ENCODE measurements at regions not wholly inside any gene's neighbourhood (a gene's known extent, or its start where the extent isn't known, plus 50 kb on each side); places are given as distances from the start of the nearest gene placed in this dataset.

GRCh38 chr14:99342204-99342603 lies 70.2 kb upstream of the BCL11B start:
- no peak overlapping the region for H3K4me3 ChIP-seq (ENCODE audit: low read depth, low read length)
- no peak for DNase-seq (ENCODE audit: low read depth)
- TF ChIP-seq POLR2A (IDR thresholded peaks at IDR 0.05; ENCODE audit: extremely low read depth, insufficient read length) = no peak
- TF ChIP-seq CTCF (IDR thresholded peaks at IDR 0.05; ENCODE audit: low read depth, low read length) = no peak
- TF ChIP-seq, protein P1, sequence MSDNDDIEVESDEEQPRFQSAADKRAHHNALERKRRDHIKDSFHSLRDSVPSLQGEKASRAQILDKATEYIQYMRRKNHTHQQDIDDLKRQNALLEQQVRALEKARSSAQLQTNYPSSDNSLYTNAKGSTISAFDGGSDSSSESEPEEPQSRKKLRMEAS (IDR thresholded peaks at IDR 0.05; ENCODE audit: low read depth, low read length) = no peak
- TF ChIP-seq MYC (IDR thresholded peaks at IDR 0.05; ENCODE audit: low read depth, low read length) = no peak

GRCh38 chr14:99339551-99339950 lies 67.6 kb upstream of the BCL11B start:
- TF ChIP-seq POLR2A (IDR thresholded peaks at IDR 0.05; ENCODE audit: extremely low read depth, insufficient read length) (no peak), CTCF (IDR thresholded peaks at IDR 0.05; ENCODE audit: low read depth, low read length) (no peak), MYC (IDR thresholded peaks at IDR 0.05; ENCODE audit: low read depth, low read length) (no peak)
- TF ChIP-seq, protein P1 (IDR thresholded peaks at IDR 0.05; ENCODE audit: low read depth, low read length) = no peak
- no peak for DNase-seq (ENCODE audit: low read depth)
- no peak overlapping the region for H3K4me3 ChIP-seq (ENCODE audit: low read depth, low read length)

DNA sequence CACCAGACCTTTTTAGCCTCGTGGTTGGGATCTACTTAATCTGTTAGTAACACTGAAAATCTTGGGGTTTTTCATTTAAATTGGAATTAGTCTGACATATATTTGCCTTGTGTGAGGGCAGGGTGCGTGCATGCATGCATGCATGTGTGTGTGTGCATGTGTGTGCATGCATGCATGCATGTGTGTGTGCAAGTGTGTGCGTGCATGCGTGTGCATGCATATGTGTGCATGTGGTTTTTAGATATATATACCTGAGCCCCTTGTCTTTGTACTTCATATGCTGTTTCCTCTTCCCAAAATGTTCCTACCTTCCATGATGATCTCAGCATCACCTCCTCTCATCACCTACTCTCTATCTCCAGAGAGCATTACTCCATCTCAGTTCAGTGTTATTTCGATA lies 66.3 kb upstream of the BCL11B start:
- no peak overlapping the region for H3K4me3 ChIP-seq (ENCODE audit: low read depth, low read length)
- no peak for DNase-seq (ENCODE audit: low read depth)
- TF ChIP-seq CTCF (IDR thresholded peaks at IDR 0.05; ENCODE audit: low read depth, low read length) = no peak
- TF ChIP-seq, protein P1 (IDR thresholded peaks at IDR 0.05; ENCODE audit: low read depth, low read length) = no peak
- no peak for TF ChIP-seq POLR2A (IDR thresholded peaks at IDR 0.05; ENCODE audit: extremely low read depth, insufficient read length)
- no peak for TF ChIP-seq MYC (IDR thresholded peaks at IDR 0.05; ENCODE audit: low read depth, low read length)

DNA sequence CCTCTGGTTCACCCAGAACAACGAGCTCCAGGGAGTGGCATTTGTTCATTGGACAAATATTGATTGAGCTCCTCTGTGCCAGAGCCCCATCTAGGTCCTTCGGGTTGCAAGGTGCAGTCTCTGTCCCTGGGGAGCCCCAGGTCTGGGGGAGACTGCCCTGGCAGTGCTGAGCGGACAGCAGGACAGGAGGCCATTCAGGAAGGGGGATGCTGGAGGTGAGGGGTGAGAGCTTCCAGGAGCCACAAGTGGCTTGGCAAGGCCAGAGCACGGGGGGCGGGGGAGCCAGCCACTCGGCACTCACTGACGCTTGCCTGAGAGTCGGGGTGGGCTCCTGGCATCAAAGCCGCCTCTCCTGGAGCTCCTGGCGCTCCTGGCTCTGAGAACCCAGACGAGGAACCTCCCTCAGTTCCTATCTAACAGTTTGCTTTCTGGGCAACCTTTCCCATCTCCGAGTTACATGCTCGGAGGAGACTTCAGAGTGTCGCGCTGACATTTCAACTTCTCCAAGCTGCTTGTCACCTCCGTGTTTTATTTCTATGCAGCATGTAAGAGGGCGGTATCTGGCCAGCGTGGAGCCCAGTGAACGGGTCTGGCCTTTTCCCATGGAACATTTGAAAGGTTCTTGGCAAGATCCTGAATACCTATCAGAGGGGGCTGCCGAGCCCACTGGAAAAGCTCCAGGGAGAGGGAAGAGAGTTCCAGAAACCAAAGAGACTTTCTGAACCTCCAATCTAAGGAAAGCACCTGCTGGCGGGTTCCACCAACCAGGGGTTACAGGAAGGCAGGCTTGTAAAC lies 62.0 kb upstream of the BCL11B start:
- no peak for DNase-seq (ENCODE audit: low read depth)
- no peak overlapping the region for H3K4me3 ChIP-seq (ENCODE audit: low read depth, low read length)
- no peak for TF ChIP-seq CTCF (IDR thresholded peaks at IDR 0.05; ENCODE audit: low read depth, low read length)
- TF ChIP-seq MYC (IDR thresholded peaks at IDR 0.05; ENCODE audit: low read depth, low read length) = no peak
- TF ChIP-seq POLR2A (IDR thresholded peaks at IDR 0.05; ENCODE audit: extremely low read depth, insufficient read length) = no peak
- TF ChIP-seq, protein P1 (IDR thresholded peaks at IDR 0.05; ENCODE audit: low read depth, low read length) = no peak

GRCh38 chr14:99333214-99333613 lies 61.2 kb upstream of the BCL11B start:
- TF ChIP-seq, protein P1 (IDR thresholded peaks at IDR 0.05; ENCODE audit: low read depth, low read length) = no peak
- TF ChIP-seq MYC (IDR thresholded peaks at IDR 0.05; ENCODE audit: low read depth, low read length) (no peak), POLR2A (IDR thresholded peaks at IDR 0.05; ENCODE audit: extremely low read depth, insufficient read length) (no peak), CTCF (IDR thresholded peaks at IDR 0.05; ENCODE audit: low read depth, low read length) (no peak)
- H3K4me3 ChIP-seq (ENCODE audit: low read depth, low read length) = no peak overlapping the region
- DNase-seq (ENCODE audit: low read depth) = no peak
